Activated CD4-positive, alpha-beta T cell treated with anti-CD3 and anti-CD28 coated beads, Interleukin-2, amount 50 U/mL, for 4 hours (primary cell): ENCODE measurements at regions not wholly inside any gene's neighbourhood (a gene's known extent, or its start where the extent isn't known, plus 50 kb on each side); places are given as distances from the start of the nearest gene placed in this dataset.

Source experiments
- DNase-seq, 2 experiments: peaks; one replicate each; pipeline ENCODE4 v3.0.0-alpha.2; 2020

GRCh38 chr5:57831090-57831489 is 348.5 kb upstream of the ACTBL2 start:
- no peak for DNase-seq

GRCh38 chr5:57828221-57828620 is 345.6 kb upstream of the ACTBL2 start:
- no peak for DNase-seq

DNA sequence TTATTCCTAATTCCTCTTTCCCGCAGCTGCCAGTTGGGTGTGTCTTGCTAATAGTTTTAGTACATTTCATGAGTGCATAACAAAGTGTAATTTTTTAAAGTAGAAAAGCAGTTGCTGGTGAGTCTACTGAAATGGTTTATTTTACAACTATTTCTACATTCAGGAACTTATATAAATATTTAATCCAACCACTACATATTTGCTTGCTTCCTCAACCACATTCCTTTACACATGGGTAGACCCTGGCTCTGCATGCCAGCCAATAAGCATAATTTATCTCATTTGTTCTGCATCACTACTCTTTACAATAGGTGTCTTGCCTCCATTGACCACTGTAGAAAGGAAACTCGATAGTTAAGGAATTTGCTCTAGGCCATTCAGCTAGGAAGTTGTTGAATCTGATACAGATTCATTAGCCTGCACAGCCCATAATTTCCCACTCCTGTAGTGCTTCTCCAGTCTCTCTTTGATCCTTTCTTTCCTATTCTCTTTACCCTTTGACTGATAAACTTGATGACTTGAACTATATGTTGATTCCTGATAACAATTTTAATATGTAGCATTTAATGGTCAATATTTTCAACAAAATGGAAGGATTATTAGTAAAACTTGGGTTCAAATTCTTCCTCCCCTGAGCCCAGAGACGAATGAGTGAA is 342.5 kb upstream of the ACTBL2 start:
- no peak for DNase-seq

- no peak for DNase-seq
Observed at GRCh38 chr5:57824623-57825022, 342.0 kb upstream of the ACTBL2 start.

DNA sequence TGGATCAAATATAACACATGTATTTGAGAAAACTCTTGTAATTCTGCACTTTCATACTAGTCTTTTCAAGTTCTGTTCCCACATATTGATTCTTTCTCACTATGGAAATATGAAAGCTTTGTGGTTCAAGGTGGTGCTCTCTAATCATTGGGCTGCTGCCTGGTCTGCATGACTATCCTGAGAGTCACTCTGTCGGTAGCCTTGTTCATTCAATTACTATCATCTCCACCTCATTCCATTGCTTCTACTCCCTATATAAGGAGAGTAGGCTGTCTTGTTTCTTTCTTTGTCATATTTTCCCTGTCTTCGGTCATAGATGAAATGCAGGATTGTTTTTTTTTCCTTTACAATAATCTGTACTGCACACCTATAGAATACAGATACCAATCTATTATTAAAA is 341.4 kb upstream of the ACTBL2 start:
- no peak for DNase-seq

- no peak for DNase-seq
Observed at GRCh38 chr5:57822651-57823050, 340.0 kb upstream of the ACTBL2 start.

- DNase-seq: no peak
Observed at GRCh38 chr5:57818397-57818796, 335.8 kb upstream of the ACTBL2 start.

- no peak for DNase-seq
Observed at GRCh38 chr5:57817924-57818323, 335.3 kb upstream of the ACTBL2 start.

DNA sequence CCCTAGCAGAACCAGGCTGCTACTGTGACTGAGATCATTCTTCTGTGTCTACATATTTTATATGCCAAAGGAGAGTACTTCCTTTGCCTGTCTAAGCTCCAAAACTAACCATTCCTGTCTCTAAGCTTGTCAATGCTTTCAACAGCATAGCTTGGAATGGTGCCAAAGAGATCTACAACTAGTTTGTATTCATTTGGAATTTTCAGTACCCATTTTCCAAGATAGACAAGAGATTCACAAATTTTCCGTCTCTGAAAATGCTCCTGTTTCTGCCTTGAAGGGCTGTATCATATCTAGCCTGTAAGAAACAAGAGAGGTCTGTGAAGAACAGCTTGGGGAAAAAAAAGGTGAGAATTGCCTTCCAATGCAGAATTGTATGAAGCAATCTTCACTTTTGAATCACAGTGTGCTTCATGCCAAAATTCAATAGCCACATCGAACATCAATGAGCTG is 334.4 kb upstream of the ACTBL2 start:
- DNase-seq: no peak

- DNase-seq: no peak
Observed at GRCh38 chr5:57816108-57816507, 333.5 kb upstream of the ACTBL2 start.

GRCh38 chr5:57805732-57806131 is 323.1 kb upstream of the ACTBL2 start:
- no peak for DNase-seq

GRCh38 chr5:57805170-57805569 is 322.6 kb upstream of the ACTBL2 start:
- no peak for DNase-seq

- no peak for DNase-seq
Observed at GRCh38 chr5:57804505-57804904, 321.9 kb upstream of the ACTBL2 start.

DNA sequence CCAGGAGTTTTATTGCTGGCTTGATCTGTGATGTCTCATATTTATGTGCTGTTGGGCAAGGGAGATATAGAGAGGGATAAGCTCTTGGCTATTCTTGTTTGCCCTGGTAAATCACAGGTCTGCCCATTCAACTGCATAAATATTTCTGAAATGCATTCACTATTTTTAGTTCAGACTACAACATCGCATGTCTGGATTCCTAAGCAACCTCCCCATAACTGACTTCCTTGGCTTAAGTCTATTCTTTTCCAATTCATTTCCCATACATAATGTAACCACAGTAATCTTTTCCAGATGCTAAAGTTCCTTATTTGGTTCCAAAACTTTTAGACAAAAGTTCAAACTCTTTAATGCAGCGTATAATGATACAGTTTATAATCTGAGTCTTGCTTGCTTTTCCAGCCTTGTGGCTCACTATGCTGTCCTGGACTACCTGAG is 321.4 kb upstream of the ACTBL2 start:
- DNase-seq: no peak

GRCh38 chr5:57802131-57802530 is 319.5 kb upstream of the ACTBL2 start:
- DNase-seq: no peak

DNA sequence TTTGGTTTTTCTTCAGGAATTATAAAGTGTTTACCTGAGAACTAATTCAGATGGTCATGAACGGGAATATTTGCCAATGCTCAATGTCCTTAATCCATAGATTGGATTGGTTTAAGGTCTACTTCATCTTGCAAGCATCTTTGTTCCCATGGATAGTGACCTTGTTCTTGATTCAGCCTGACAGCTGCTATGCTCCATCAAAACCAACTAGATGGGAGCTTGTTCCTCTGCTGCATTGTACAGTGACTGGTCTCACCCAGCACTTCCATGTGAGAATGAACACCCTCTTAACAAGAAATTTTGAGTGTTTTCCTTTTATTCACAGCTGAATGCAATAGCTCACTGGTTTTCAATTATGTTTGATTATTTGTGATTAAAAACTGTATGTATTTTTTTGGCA is 312.6 kb upstream of the ACTBL2 start:
- DNase-seq: no peak

- no peak for DNase-seq
Observed at GRCh38 chr5:57791875-57792274, 309.3 kb upstream of the ACTBL2 start.

DNA sequence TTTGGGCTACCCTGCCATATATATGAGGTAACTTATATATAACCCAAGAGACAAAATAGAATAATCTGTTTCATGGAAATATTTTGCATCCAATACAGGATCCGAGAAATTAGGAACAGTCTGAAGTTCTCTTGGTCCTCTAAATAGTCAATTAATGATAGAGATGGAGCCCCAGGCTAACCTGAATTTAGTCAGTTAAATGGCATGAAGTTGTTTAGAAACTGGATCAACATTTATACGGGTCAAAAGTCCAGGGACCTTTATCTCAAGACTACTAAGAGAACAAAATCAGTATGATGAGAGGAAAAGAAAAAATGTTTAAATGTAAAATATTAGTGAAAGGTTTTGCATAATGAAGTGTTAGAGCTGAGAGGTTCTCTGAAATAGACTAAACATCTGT is 303.3 kb upstream of the ACTBL2 start:
- DNase-seq: no peak

DNA sequence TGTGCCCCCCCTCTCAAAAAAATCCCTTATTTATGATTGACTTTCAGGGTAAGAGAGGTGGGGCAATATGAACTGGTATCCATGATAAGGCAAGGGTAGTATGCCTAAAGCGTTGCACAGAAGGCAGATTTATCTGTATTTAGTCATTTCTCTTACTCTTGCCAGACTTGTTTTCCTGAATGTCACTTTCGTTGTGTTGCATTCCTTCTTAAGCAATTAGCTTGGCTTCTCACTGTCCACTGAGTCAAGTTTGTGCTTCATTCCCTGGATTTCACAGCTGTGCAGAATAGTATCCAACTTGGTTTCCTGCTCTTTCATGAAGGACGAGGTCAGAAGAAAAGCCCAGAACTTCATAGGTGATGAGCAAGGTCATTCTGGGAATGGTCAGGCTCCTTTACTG is 301.5 kb upstream of the ACTBL2 start:
- DNase-seq: no peak

- no peak for DNase-seq
Observed at GRCh38 chr5:57783693-57784092, 301.1 kb upstream of the ACTBL2 start.

DNA sequence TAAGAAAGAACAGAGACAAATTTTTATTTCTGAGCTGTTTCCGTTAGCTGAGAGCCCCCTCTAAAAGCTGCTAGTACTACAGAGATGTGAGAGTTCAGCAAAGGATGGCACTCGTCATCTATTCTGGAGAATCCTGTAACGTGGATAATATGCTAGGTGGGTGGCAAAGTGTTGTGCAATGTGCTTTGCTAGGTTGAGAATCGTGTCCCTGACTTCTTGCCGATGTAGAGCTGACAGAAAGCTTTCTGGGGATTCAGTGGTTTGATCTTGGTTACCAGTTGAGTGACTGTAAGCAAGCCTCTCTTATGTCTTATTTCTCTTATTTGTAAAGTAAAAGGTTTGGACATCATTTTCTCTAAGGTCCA is 298.3 kb upstream of the ACTBL2 start:
- no peak for DNase-seq

GRCh38 chr5:57780306-57780960 is 297.8 kb upstream of the ACTBL2 start:
- DNase-seq: no peak

DNA sequence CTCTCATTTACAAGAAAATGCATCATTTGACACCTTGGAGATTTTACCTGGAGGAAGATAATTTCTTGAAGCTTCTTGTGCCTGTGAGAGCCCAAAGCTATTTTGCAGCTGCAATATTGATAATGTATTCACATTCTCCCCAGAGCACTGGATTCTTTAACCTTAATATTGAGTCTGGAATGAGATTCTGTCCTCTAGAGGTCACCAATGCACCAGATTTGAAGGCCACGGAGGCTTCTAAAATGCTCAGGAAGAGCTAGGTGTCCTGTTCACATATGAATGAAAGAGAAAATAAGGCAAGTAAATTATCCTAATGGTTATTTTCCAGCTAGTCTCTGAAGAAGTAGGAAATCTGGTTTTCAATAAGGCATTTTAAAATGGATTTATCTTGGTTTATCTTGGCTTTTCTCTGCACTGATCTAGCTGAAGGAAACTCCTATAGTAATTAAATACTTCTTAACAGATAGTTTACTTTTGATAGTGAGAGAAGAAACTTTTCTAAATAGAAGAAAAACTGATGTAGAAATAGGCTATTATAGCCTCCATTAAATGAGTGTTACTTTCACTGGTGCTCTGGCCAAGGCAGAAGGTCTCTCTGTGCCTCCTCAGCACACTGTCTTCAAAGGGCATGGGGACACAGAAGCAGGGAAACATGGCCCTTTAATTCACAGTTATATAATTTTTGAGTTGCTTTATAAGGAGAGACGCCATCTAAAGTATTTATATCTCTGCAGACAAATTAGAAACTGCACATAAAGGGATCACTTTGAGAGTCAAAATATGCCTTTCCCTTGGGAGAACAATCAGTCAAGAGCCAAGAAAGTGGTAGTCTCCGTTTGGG is 297.0 kb upstream of the ACTBL2 start:
- no peak for DNase-seq

DNA sequence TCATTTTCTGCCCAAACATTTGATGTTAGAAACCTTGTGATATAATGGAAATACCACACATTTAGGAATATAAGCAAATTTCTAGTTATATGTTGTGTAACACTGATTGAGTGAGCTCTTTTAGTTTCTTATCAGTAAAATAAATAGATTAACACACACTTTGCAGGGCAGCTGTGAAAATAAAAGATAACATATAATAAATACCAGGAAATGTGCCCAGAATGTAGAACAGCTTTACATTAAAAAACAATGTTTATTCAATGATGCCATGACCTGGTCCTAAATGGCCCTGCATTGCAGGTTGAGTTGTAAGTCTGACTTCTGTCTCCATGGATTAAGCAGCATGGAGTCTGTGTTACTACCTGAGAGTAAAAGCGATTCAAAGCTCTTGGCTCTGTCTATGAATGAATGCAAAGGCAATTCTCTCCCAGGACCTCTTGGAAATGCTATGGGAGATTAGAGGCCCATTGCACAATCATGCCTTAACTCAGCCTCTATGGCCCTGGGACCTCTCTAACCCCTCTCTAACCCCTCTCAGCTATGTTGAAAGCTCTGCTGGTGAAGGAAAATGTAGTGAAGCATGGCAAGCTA is 296.0 kb upstream of the ACTBL2 start:
- no peak for DNase-seq
